Astrocyte (in vitro differentiated cells and primary cell): ENCODE measurements at regions not wholly inside any gene's neighbourhood (a gene's known extent, or its start where the extent isn't known, plus 50 kb on each side); places are given as distances from the start of the nearest gene placed in this dataset.

Experiments used
- DNase-seq: peaks from one replicate; pipeline ENCODE4 v3.0.0-alpha.2; 2010; ENCODE audit warnings: low read depth
- FAIRE-seq: peaks from 2 replicates; lab custom pipeline; 2011; peaks lifted over from hg19 to GRCh38; lab: Jason Lieb, UNC
- H2AFZ ChIP-seq: 2 replicates; pipeline ENCODE4 v1.6.0; 2012; ENCODE audit warnings: low read depth, low read length, inconsistent platforms
- H3K27ac ChIP-seq: 2 replicates; pipeline ENCODE4 v1.5.1; 2011; ENCODE audit warnings: low read depth, low read length, inconsistent platforms
- H3K27me3 ChIP-seq: 2 replicates; pipeline ENCODE4 v1.6.0; 2011; ENCODE audit warnings: low read length, inconsistent platforms; ENCODE audit not compliant: insufficient read depth
- H3K36me3 ChIP-seq: 2 replicates; pipeline ENCODE4 v1.5.1; 2011; ENCODE audit warnings: low read length, inconsistent platforms; ENCODE audit not compliant: insufficient read depth
- H3K4me1 ChIP-seq: 2 replicates; pipeline ENCODE4 v1.5.1; 2011; ENCODE audit warnings: low read length, inconsistent platforms; ENCODE audit not compliant: insufficient read depth
- H3K4me2 ChIP-seq: 2 replicates; pipeline ENCODE4 v1.6.0; 2012; ENCODE audit warnings: low read length, inconsistent platforms
- H3K4me3 ChIP-seq: 2 replicates; pipeline ENCODE4 v1.5.1; 2011; ENCODE audit warnings: low read depth, mild to moderate bottlenecking, low read length, inconsistent platforms; ENCODE audit not compliant: insufficient read depth
- H3K79me2 ChIP-seq: 2 replicates; pipeline ENCODE4 v1.6.0; 2012; ENCODE audit warnings: mild to moderate bottlenecking, low read length, inconsistent platforms; ENCODE audit not compliant: insufficient read depth
- H3K9ac ChIP-seq: 2 replicates; pipeline ENCODE4 v1.6.0; 2012; ENCODE audit warnings: mild to moderate bottlenecking, low read length, inconsistent platforms
- H3K9me3 ChIP-seq: 2 replicates; pipeline ENCODE4 v1.5.1; 2012; ENCODE audit warnings: low read depth, mild to moderate bottlenecking, low read length, inconsistent platforms; ENCODE audit not compliant: insufficient read depth
- H4K20me1 ChIP-seq: 2 replicates; pipeline ENCODE4 v1.6.0; 2012; ENCODE audit warnings: low read length, inconsistent platforms; ENCODE audit not compliant: insufficient read depth
- H3K27ac Mint-ChIP-seq: one replicate; pipeline ENCODE4 v1.8.0; 2021; ENCODE audit warnings: mild to moderate bottlenecking, mixed read lengths; ENCODE audit not compliant: unreplicated experiment
- H3K27me3 Mint-ChIP-seq: one replicate; pipeline ENCODE4 v1.8.0; 2021; ENCODE audit warnings: low read depth, mixed read lengths; ENCODE audit not compliant: unreplicated experiment
- H3K36me3 Mint-ChIP-seq: one replicate; pipeline ENCODE4 v1.8.0; 2021; ENCODE audit warnings: low read depth, mixed read lengths; ENCODE audit not compliant: unreplicated experiment
- H3K4me1 Mint-ChIP-seq: one replicate; pipeline ENCODE4 v1.8.0; 2021; ENCODE audit warnings: low read depth, mixed read lengths; ENCODE audit not compliant: unreplicated experiment
- H3K4me3 Mint-ChIP-seq: one replicate; pipeline ENCODE4 v1.8.0; 2021; ENCODE audit warnings: mild to moderate bottlenecking, moderate library complexity, mixed read lengths; ENCODE audit not compliant: unreplicated experiment
- H3K9me3 Mint-ChIP-seq: one replicate; pipeline ENCODE4 v1.8.0; 2021; ENCODE audit warnings: mild to moderate bottlenecking, mixed read lengths; ENCODE audit not compliant: unreplicated experiment
- CTCF ChIP-seq: IDR thresholded peaks from 2 replicates; pipeline ENCODE4 v1.5.1; 2011; ENCODE audit warnings: low read depth, mild to moderate bottlenecking, inconsistent platforms, low read length, moderate library complexity; ENCODE audit not compliant: insufficient read depth
- EZH2 ChIP-seq: IDR thresholded peaks from 2 replicates; pipeline ENCODE4 v1.6.1; 2012; ENCODE audit warnings: mild to moderate bottlenecking, low read length, inconsistent platforms; ENCODE audit not compliant: insufficient read depth

GRCh38 chr1:106502659-106503058 is 553.8 kb upstream of the PRMT6 start:
- DNase-seq = no peak

GRCh38 chr1:106515375-106515774 is 541.1 kb upstream of the PRMT6 start:
- Histone ChIP-seq H4K20me1 (no peaks in the 10 kb centered on the region), H3K79me2 (no peaks in the 10 kb centered on the region), H3K9ac (no peak overlapping the region), H3K4me1 (no peaks in the 10 kb centered on the region), H2AFZ (no peak overlapping the region), H3K4me2 (no peak overlapping the region), H3K4me3 (no peak overlapping the region), H3K36me3 (no peaks in the 10 kb centered on the region), H3K27ac (no peak overlapping the region), H3K9me3 (no peaks in the 10 kb centered on the region), H3K27me3 (no peaks in the 10 kb centered on the region)
- Mint-ChIP-seq H3K9me3 (no peaks in the 10 kb centered on the region), H3K4me3 (no peak overlapping the region), H3K36me3 (no peaks in the 10 kb centered on the region), H3K27me3 (no peaks in the 10 kb centered on the region), H3K4me1 (no peaks in the 10 kb centered on the region), H3K27ac (no peak overlapping the region)
- FAIRE-seq (no peak), DNase-seq (no peak)
- no peak for TF ChIP-seq EZH2
- TF ChIP-seq CTCF = no peak

More at GRCh38 chr1:106502659-106503058, 553.8 kb upstream of the PRMT6 start:
- peaks cover 4% of the 10 kb centered on the region for H3K4me1 Mint-ChIP-seq
- no peak for FAIRE-seq
- no peak overlapping the region for H3K4me2 ChIP-seq
- no peaks in the 10 kb centered on the region for H3K36me3 ChIP-seq
- no peak overlapping the region for H3K9ac ChIP-seq
- no peaks in the 10 kb centered on the region for H3K36me3 Mint-ChIP-seq
- no peak overlapping the region for H3K4me3 Mint-ChIP-seq
- H3K27me3 Mint-ChIP-seq = no peaks in the 10 kb centered on the region
- H3K4me3 ChIP-seq = no peak overlapping the region
- H3K79me2 ChIP-seq = no peaks in the 10 kb centered on the region
- H2AFZ ChIP-seq = no peak overlapping the region
- H3K27me3 ChIP-seq = no peaks in the 10 kb centered on the region
- H3K27ac Mint-ChIP-seq = no peak overlapping the region
- no peak overlapping the region for H3K27ac ChIP-seq
- H3K9me3 Mint-ChIP-seq = no peaks in the 10 kb centered on the region
- H3K9me3 ChIP-seq = no peaks in the 10 kb centered on the region
- H3K4me1 ChIP-seq = no peaks in the 10 kb centered on the region
- no peaks in the 10 kb centered on the region for H4K20me1 ChIP-seq
- TF ChIP-seq EZH2 (no peak), CTCF (no peak)

GRCh38 chr1:106517224-106517623 is 539.2 kb upstream of the PRMT6 start:
- Histone ChIP-seq H3K9me3 (no peaks in the 10 kb centered on the region), H3K4me3 (no peak overlapping the region), H4K20me1 (no peaks in the 10 kb centered on the region), H3K27me3 (no peaks in the 10 kb centered on the region), H3K4me1 (no peaks in the 10 kb centered on the region), H3K79me2 (no peaks in the 10 kb centered on the region), H2AFZ (peak overlapping the region; percentile 25), H3K9ac (no peak overlapping the region), H3K4me2 (no peak overlapping the region), H3K27ac (no peak overlapping the region), H3K36me3 (no peaks in the 10 kb centered on the region)
- Mint-ChIP-seq H3K36me3 (no peaks in the 10 kb centered on the region), H3K4me1 (no peaks in the 10 kb centered on the region), H3K4me3 (no peak overlapping the region), H3K27ac (no peak overlapping the region), H3K9me3 (no peaks in the 10 kb centered on the region), H3K27me3 (no peaks in the 10 kb centered on the region)
- FAIRE-seq (no peak), DNase-seq (no peak)
- TF ChIP-seq EZH2 (no peak), CTCF (no peak)
